ENCODE measurements at regions not wholly inside any gene's neighbourhood (a gene's known extent, or its start where the extent isn't known, plus 50 kb on each side); places are given as distances from the start of the nearest gene placed in this dataset.

- no peak overlapping the region for H3K9ac ChIP-seq (ENCODE audit: extremely low read depth, low read length, poor library complexity, severe bottlenecking)
- H3K4me1 ChIP-seq (ENCODE audit: control insufficient read depth, insufficient read depth, low read length) = no peaks in the 10 kb centered on the region
- H3K4me3 ChIP-seq (ENCODE audit: low read length) = no peak overlapping the region
- Mint-ChIP-seq H3K9me3 (no peaks in the 10 kb centered on the region), H3K4me1 (peaks cover 9% of the 10 kb centered on the region), H3K27ac (no peak overlapping the region), H3K27me3 (ENCODE audit: insufficient read depth) (no peaks in the 10 kb centered on the region), H3K36me3 (ENCODE audit: low read depth) (no peaks in the 10 kb centered on the region), H3K4me3 (no peak overlapping the region)
- DNase-seq = no peak
- H3K36me3 ChIP-seq (ENCODE audit: control insufficient read depth, insufficient read depth, low read length) = no peaks in the 10 kb centered on the region
- no peak overlapping the region for H3K27ac ChIP-seq (ENCODE audit: low read depth, low read length)
- no peak for TF ChIP-seq CTCF (conservative IDR thresholded peaks at IDR 0.05)
- no peaks in the 10 kb centered on the region for H3K9me3 ChIP-seq (ENCODE audit: control insufficient read depth, low read length)
- H3K27me3 ChIP-seq (ENCODE audit: control insufficient read depth, insufficient read depth, low read length, poor library complexity, severe bottlenecking) = no peaks in the 10 kb centered on the region
- 91 to 97% methylated on average over 4 of the region's 4 CpGs for WGBS, 2 experiments (ENCODE audit: insufficient coverage in 1 of 2, insufficient read length in 1 of 2)
Measured at GRCh38 chr1:91575909-91576519, 75.4 kb downstream of the CDC7 start.

DNA sequence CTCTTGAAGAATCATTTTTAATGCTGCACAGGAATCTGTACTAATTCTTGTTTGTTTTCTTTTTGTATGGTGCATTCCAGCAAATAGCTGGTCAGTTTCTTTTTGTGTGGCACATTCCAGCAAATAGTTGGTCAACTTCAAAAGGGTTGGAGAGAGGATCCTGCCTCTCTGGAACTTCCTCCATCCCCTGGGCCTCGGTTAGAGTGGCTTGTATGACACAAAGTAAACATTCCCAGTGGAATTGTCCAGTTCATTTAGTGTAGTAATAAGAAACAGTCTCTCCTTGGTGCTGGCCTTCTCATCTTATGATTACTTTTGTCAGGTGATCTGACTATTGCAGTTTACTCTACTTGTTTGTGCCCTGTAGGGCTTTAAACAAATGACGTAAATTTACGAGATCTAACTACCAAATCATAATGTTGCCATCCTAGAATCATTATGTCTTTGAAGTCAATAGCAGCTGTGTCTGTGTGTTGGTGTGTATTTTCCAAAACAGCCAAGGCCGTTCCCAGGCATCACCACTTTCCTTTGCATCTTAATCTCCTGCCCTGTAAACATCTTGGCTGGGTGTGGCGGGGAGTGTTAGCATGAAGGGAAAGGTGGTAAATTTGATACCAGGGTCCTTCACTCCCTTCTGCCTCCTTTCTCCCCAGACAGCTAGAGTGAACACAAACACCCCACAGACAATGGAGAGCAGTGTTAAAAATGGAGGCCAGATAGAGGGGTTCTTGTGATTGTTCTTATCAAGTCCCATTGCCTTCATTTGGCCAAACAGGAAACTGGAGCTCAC, 77.9 kb downstream of the CDC7 start:
- Mint-ChIP-seq H3K27ac (no peak overlapping the region), H3K9me3 (no peaks in the 10 kb centered on the region), H3K4me1 (peaks cover 9% of the 10 kb centered on the region), H3K36me3 (ENCODE audit: low read depth) (no peaks in the 10 kb centered on the region), H3K4me3 (no peak overlapping the region), H3K27me3 (ENCODE audit: insufficient read depth) (no peaks in the 10 kb centered on the region)
- no peak for TF ChIP-seq CTCF (conservative IDR thresholded peaks at IDR 0.05)
- Histone ChIP-seq H3K36me3 (ENCODE audit: control insufficient read depth, insufficient read depth, low read length) (no peaks in the 10 kb centered on the region), H3K4me1 (ENCODE audit: control insufficient read depth, insufficient read depth, low read length) (no peaks in the 10 kb centered on the region), H3K4me3 (ENCODE audit: low read length) (no peak overlapping the region), H3K27ac (ENCODE audit: low read depth, low read length) (no peak overlapping the region), H3K27me3 (ENCODE audit: control insufficient read depth, insufficient read depth, low read length, poor library complexity, severe bottlenecking) (no peaks in the 10 kb centered on the region), H3K9me3 (ENCODE audit: control insufficient read depth, low read length) (no peaks in the 10 kb centered on the region), H3K9ac (ENCODE audit: extremely low read depth, low read length, poor library complexity, severe bottlenecking) (no peak overlapping the region)
- WGBS, 2 experiments (ENCODE audit: insufficient coverage in 1 of 2, insufficient read length in 1 of 2) = 93 to 100% methylated on average over 1 to 4 of the region's 5 CpGs
- no peak for DNase-seq

GRCh38 chr1:91579658-91580228, 79.1 kb downstream of the CDC7 start:
- WGBS, 2 experiments (ENCODE audit: insufficient coverage in 1 of 2, insufficient read length in 1 of 2) = 98% methylated on average over 3 to 5 of the region's 5 CpGs
- no peak overlapping the region for H3K4me3 ChIP-seq (ENCODE audit: low read length)
- H3K9me3 Mint-ChIP-seq = no peaks in the 10 kb centered on the region
- no peak for TF ChIP-seq CTCF (conservative IDR thresholded peaks at IDR 0.05)
- no peak for DNase-seq
- no peaks in the 10 kb centered on the region for H3K27me3 ChIP-seq (ENCODE audit: control insufficient read depth, insufficient read depth, low read length, poor library complexity, severe bottlenecking)
- no peaks in the 10 kb centered on the region for H3K9me3 ChIP-seq (ENCODE audit: control insufficient read depth, low read length)
- no peak overlapping the region for H3K4me3 Mint-ChIP-seq
- H3K4me1 ChIP-seq (ENCODE audit: control insufficient read depth, insufficient read depth, low read length) = no peaks in the 10 kb centered on the region
- no peak overlapping the region for H3K9ac ChIP-seq (ENCODE audit: extremely low read depth, low read length, poor library complexity, severe bottlenecking)
- no peak overlapping the region for H3K27ac Mint-ChIP-seq
- H3K36me3 ChIP-seq (ENCODE audit: control insufficient read depth, insufficient read depth, low read length) = no peaks in the 10 kb centered on the region
- peaks cover 9% of the 10 kb centered on the region for H3K4me1 Mint-ChIP-seq
- no peaks in the 10 kb centered on the region for H3K36me3 Mint-ChIP-seq (ENCODE audit: low read depth)
- no peak overlapping the region for H3K27ac ChIP-seq (ENCODE audit: low read depth, low read length)
- H3K27me3 Mint-ChIP-seq (ENCODE audit: insufficient read depth) = no peaks in the 10 kb centered on the region
